ENCODE measurements at regions not wholly inside any gene's neighbourhood (a gene's known extent, or its start where the extent isn't known, plus 50 kb on each side); places are given as distances from the start of the nearest gene placed in this dataset.
"Not testable (repeated sequence)": the region's sequence is repeated elsewhere in the genome, so short reads cannot be mapped to it uniquely, and the experiment has no call there.

DNA sequence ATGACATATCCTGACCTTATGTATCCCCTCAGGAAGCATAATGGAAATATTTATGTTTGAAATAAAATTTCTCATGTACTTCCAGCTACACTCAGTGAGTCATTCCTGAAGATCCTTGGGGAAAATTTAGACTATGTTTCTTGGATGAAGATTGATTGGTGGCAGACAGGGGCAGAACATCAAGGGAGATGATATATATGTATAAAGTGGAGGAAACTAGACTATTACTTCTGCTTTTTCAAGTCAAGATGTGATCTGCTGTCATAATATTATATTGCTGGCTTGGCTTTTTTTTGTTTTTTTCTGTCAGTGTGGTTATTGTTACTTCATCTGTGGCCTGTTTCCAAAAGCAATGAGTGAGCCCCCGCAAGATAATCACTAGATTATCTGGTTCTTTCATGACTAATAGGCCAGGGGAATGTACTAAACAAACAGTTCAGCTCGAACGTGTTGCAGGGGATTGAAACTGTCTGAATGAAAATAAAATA lies 87.2 kb upstream of the TNFSF11 start:
- ChIA-PET POLR2A (no interaction called here), CTCF (no interaction called here)
- Mint-ChIP-seq H3K27ac (no peak overlapping the region), H3K27me3 (peaks cover 0 to 3% of the 10 kb centered on the region in 2 donors), H3K36me3 (no peaks in the 10 kb centered on the region), H3K4me1 (no peaks in the 10 kb centered on the region), H3K9me3 (no peaks in the 10 kb centered on the region), H3K4me3 (no peak overlapping the region)
- Histone ChIP-seq H3K4me3 (ENCODE audit: low read length) (no peak overlapping the region), H3K27me3 (ENCODE audit: insufficient read depth, low read length, poor library complexity, severe bottlenecking) (no peaks in the 10 kb centered on the region), H3K9me3 (ENCODE audit: low read length) (no peaks in the 10 kb centered on the region), H3K27ac (ENCODE audit: low read depth, low read length) (no peak overlapping the region), H3K4me1 (ENCODE audit: insufficient read depth, low read length) (no peaks in the 10 kb centered on the region), H3K36me3 (ENCODE audit: insufficient read depth, low read length) (no peaks in the 10 kb centered on the region)
- no peak for DNase-seq

- DNase-seq: no peak
- ChIA-PET POLR2A (no interaction called here), CTCF (no interaction called here)
- Mint-ChIP-seq H3K36me3 (no peaks in the 10 kb centered on the region), H3K27ac (no peak overlapping the region), H3K27me3 (peaks cover 0 to 3% of the 10 kb centered on the region in 2 donors), H3K4me3 (no peak overlapping the region), H3K9me3 (no peaks in the 10 kb centered on the region), H3K4me1 (no peaks in the 10 kb centered on the region)
- Histone ChIP-seq H3K4me3 (ENCODE audit: low read length) (no peak overlapping the region), H3K9me3 (ENCODE audit: low read length) (no peaks in the 10 kb centered on the region), H3K36me3 (ENCODE audit: insufficient read depth, low read length) (no peaks in the 10 kb centered on the region), H3K4me1 (ENCODE audit: insufficient read depth, low read length) (no peaks in the 10 kb centered on the region), H3K27me3 (ENCODE audit: insufficient read depth, low read length, poor library complexity, severe bottlenecking) (no peaks in the 10 kb centered on the region), H3K27ac (ENCODE audit: low read depth, low read length) (no peak overlapping the region)
Measured at GRCh38 chr13:42487221-42487620, 86.7 kb upstream of the TNFSF11 start.

DNA sequence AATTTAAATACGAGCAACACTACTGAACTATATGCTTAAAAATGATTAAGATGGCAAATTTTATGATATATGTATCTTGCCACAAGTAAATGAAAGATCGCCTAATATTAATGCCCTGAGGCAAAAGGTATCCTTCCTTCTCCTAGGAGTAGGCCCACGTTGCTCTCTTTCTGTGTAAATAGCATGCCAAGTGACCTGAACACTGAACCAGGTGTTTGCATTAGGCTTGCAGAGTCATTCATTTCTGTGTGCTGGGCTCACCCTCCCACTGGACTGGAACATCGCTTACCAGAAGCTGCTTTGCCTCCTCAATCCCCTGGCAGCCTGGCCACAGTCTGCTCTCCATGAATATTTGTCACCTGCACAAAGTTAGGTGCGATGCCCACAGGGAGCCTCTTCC lies 83.3 kb upstream of the TNFSF11 start:
- Mint-ChIP-seq H3K4me1 (peaks cover 9 to 23% (median 21%) of the 10 kb centered on the region in 3 donors), H3K27ac (no peak overlapping the region), H3K9me3 (no peaks in the 10 kb centered on the region), H3K36me3 (no peaks in the 10 kb centered on the region), H3K27me3 (peaks cover 0 to 1% of the 10 kb centered on the region in 2 donors), H3K4me3 (peak overlapping the region in 1 of 7 donors; percentile 57)
- POLR2A ChIA-PET: no interaction called here
- CTCF ChIA-PET: no interaction called here
- no peak overlapping the region for H3K4me3 ChIP-seq (ENCODE audit: low read length)
- no peaks in the 10 kb centered on the region for H3K27me3 ChIP-seq (ENCODE audit: insufficient read depth, low read length, poor library complexity, severe bottlenecking)
- no peak for DNase-seq
- H3K4me1 ChIP-seq (ENCODE audit: insufficient read depth, low read length): no peaks in the 10 kb centered on the region
- H3K9me3 ChIP-seq (ENCODE audit: low read length): no peaks in the 10 kb centered on the region
- H3K36me3 ChIP-seq (ENCODE audit: insufficient read depth, low read length): no peaks in the 10 kb centered on the region
- H3K27ac ChIP-seq (ENCODE audit: low read depth, low read length): no peak overlapping the region

- POLR2A ChIA-PET: no interaction called here
- no peak for DNase-seq
- Histone ChIP-seq H3K4me3 (ENCODE audit: low read length) (no peak overlapping the region), H3K4me1 (ENCODE audit: insufficient read depth, low read length) (no peaks in the 10 kb centered on the region), H3K36me3 (ENCODE audit: insufficient read depth, low read length) (no peaks in the 10 kb centered on the region), H3K27ac (ENCODE audit: low read depth, low read length) (no peak overlapping the region), H3K9me3 (ENCODE audit: low read length) (no peaks in the 10 kb centered on the region), H3K27me3 (ENCODE audit: insufficient read depth, low read length, poor library complexity, severe bottlenecking) (no peaks in the 10 kb centered on the region)
- Mint-ChIP-seq H3K9me3 (no peaks in the 10 kb centered on the region), H3K27ac (no peak overlapping the region), H3K4me3 (no peak overlapping the region), H3K36me3 (no peaks in the 10 kb centered on the region), H3K4me1 (peaks cover 12 to 29% (median 26%) of the 10 kb centered on the region in 3 donors), H3K27me3 (peaks cover 0 to 4% of the 10 kb centered on the region in 2 donors)
- CTCF ChIA-PET: no interaction called here
Measured at GRCh38 chr13:42492372-42492920, 81.5 kb upstream of the TNFSF11 start.

DNA sequence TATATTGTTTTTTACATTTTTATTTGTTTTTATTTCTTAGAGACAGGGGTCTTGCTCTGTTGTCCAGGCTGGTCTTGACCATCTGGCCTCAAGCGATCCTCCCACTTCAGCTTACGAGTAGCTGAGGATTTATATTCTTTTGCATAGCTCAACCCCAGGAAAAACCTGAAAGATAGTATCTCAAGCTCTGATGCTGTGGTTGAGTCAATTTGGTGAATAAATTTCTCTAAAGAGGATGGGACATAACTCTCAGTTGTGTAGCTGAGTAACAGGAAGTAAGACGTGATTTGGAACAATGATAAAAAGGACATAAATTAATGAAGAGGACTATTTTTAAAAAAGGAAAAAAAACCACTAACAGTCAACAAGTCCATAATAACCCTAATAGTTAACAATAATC lies 79.8 kb upstream of the TNFSF11 start:
- Mint-ChIP-seq H3K27me3 (peaks cover 0 to 4% of the 10 kb centered on the region in 2 donors), H3K4me3 (peak overlapping the region in 2 of 7 donors; percentile 10 to 34), H3K4me1 (peaks cover 12 to 29% (median 26%) of the 10 kb centered on the region in 3 donors), H3K9me3 (no peaks in the 10 kb centered on the region), H3K36me3 (no peaks in the 10 kb centered on the region), H3K27ac (peak overlapping the region in 1 of 8 donors; percentile 46)
- no peaks in the 10 kb centered on the region for H3K36me3 ChIP-seq (ENCODE audit: insufficient read depth, low read length)
- H3K4me1 ChIP-seq (ENCODE audit: insufficient read depth, low read length): no peaks in the 10 kb centered on the region
- DNase-seq: no peak
- no peak overlapping the region for H3K4me3 ChIP-seq (ENCODE audit: low read length)
- ChIA-PET CTCF (no interaction called here), POLR2A (no interaction called here)
- H3K27me3 ChIP-seq (ENCODE audit: insufficient read depth, low read length, poor library complexity, severe bottlenecking): no peaks in the 10 kb centered on the region
- no peak overlapping the region for H3K27ac ChIP-seq (ENCODE audit: low read depth, low read length)
- no peaks in the 10 kb centered on the region for H3K9me3 ChIP-seq (ENCODE audit: low read length)

DNA sequence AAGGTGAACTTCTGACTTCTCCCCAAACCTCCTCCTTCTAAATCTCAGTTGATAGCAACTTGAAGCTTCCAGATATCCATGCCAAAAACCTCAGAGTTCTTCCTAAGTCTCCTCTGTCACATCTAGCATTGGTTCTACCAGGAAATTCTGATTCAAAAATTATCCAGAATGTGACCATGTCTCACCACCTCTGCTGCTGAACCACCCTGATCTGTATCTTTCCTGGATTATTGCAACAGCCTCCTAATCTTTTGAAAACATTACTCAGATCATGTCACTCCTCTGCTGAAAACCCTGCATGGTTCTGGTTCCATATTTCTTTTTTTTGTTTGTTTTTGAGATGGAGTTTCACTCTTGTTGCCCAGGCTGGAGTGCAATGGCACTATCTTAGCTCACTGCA lies 78.7 kb upstream of the TNFSF11 start:
- H3K9me3 ChIP-seq (ENCODE audit: low read length): no peaks in the 10 kb centered on the region
- no peaks in the 10 kb centered on the region for H3K27me3 ChIP-seq (ENCODE audit: insufficient read depth, low read length, poor library complexity, severe bottlenecking)
- no peak for DNase-seq
- ChIA-PET POLR2A (no interaction called here), CTCF (no interaction called here)
- H3K36me3 ChIP-seq (ENCODE audit: insufficient read depth, low read length): no peaks in the 10 kb centered on the region
- H3K27ac Mint-ChIP-seq: peak overlapping the region in 1 of 8 donors; percentile 0
- no peak overlapping the region for H3K4me3 ChIP-seq (ENCODE audit: low read length)
- no peak overlapping the region for H3K4me3 Mint-ChIP-seq
- H3K9me3 Mint-ChIP-seq: peaks cover 0 to 2% (median 0%) of the 10 kb centered on the region in 5 donors
- peaks cover 0 to 3% of the 10 kb centered on the region in 2 donors for H3K27me3 Mint-ChIP-seq
- H3K27ac ChIP-seq (ENCODE audit: low read depth, low read length): no peak overlapping the region
- H3K4me1 Mint-ChIP-seq: peaks cover 12 to 29% (median 26%) of the 10 kb centered on the region in 3 donors
- no peaks in the 10 kb centered on the region for H3K4me1 ChIP-seq (ENCODE audit: insufficient read depth, low read length)
- no peaks in the 10 kb centered on the region for H3K36me3 Mint-ChIP-seq

DNA sequence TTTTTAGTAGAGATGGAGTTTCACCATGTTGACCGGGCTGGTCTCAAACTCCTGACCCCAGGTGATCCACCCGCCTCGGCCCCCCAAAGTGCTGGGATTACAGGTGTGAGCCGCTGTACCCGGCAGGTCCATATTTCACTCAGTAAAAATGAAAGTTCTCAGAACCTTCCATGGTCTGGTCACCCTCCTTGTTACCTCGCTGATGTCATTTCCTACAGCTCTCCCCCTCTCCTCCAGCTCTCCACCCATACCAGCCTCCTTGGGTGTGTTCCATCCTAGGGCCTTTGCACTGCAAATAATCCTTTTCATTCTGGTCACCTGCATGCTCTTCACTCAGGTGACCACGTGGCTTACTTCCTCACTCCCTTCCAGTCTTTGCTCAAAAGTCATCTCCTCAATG lies 78.2 kb upstream of the TNFSF11 start:
- H3K9me3 ChIP-seq (ENCODE audit: low read length): no peaks in the 10 kb centered on the region
- no peaks in the 10 kb centered on the region for H3K36me3 ChIP-seq (ENCODE audit: insufficient read depth, low read length)
- H3K27ac ChIP-seq (ENCODE audit: low read depth, low read length): no peak overlapping the region
- Mint-ChIP-seq H3K36me3 (no peaks in the 10 kb centered on the region), H3K4me3 (peak overlapping the region in 1 of 7 donors; percentile 27), H3K27me3 (peaks cover 0 to 3% of the 10 kb centered on the region in 2 donors), H3K27ac (peak overlapping the region in 2 of 8 donors; percentile 55 to 62), H3K9me3 (peaks cover 0 to 2% (median 0%) of the 10 kb centered on the region in 5 donors), H3K4me1 (peaks cover 12 to 29% (median 26%) of the 10 kb centered on the region in 3 donors)
- ChIA-PET POLR2A (no interaction called here), CTCF (no interaction called here)
- H3K27me3 ChIP-seq (ENCODE audit: insufficient read depth, low read length, poor library complexity, severe bottlenecking): no peaks in the 10 kb centered on the region
- no peak for DNase-seq
- H3K4me1 ChIP-seq (ENCODE audit: insufficient read depth, low read length): no peaks in the 10 kb centered on the region
- no peak overlapping the region for H3K4me3 ChIP-seq (ENCODE audit: low read length)

DNA sequence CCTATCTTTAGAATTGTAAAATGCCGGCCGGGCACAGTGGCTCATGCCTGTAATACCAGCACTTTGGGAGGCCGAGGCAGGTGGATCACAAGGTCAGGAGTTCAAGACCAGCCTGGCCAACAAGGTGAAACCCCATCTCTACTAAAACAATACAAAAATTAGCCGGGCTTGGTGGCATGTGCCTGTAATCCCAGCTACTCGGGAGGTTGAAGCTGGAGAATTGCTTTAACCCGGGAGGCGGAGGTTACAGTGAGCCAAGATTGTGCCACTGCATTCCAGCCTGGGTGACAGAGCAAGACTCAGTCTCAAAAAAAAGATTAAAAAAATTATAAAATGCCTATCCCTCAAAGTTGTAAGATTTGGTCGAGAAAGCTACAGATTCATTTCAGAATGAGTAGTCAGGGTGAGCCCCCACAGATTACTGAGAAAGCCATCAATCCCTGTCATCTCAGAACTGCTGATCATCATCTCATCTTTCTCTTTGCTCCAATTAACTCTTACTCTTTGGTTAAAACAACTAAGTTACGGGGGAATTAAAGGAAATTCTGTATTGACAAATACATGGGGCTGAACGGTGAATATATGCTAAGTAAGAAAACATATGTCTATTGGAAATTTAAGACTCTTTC lies 76.9 kb upstream of the TNFSF11 start:
- H3K4me3 ChIP-seq (ENCODE audit: low read length); H3K27me3 Mint-ChIP-seq; H3K9me3 ChIP-seq (ENCODE audit: low read length); H3K27ac Mint-ChIP-seq; DNase-seq; H3K4me3 Mint-ChIP-seq; H3K4me1 ChIP-seq (ENCODE audit: insufficient read depth, low read length); H3K27ac ChIP-seq (ENCODE audit: low read depth, low read length); POLR2A ChIA-PET; H3K36me3 ChIP-seq (ENCODE audit: insufficient read depth, low read length); H3K36me3 Mint-ChIP-seq; H3K9me3 Mint-ChIP-seq; H3K27me3 ChIP-seq (ENCODE audit: insufficient read depth, low read length, poor library complexity, severe bottlenecking): not testable (repeated sequence)
- CTCF ChIA-PET: interaction anchor here (1.4 kb wide), 1 partner anchor 17 kb away, joined by 3 read pairs; no protein-coding TSS in a partner anchor
- peaks cover 12 to 29% (median 26%) of the 10 kb centered on the region in 3 donors for H3K4me1 Mint-ChIP-seq
